Endothelial cell of umbilical vein (primary cell): ENCODE measurements at regions not wholly inside any gene's neighbourhood (a gene's known extent, or its start where the extent isn't known, plus 50 kb on each side); places are given as distances from the start of the nearest gene placed in this dataset.

Source experiments
- CTCF ChIP-seq, 2 donors: IDR thresholded peaks; 1 replicate in 1 of 2; 2 replicates in 1 of 2; pipeline ENCODE4 v1.5.1; 2011; ENCODE audit warnings: low read length in 2 of 2, mild to moderate bottlenecking in 2 of 2, moderate library complexity in 2 of 2, control low read depth in 1 of 2, inconsistent platforms in 1 of 2, low read depth in 1 of 2; ENCODE audit not compliant: insufficient read depth in 1 of 2; ENCODE audit errors: extremely low read depth in 1 of 2
- POLR2A ChIP-seq: IDR thresholded peaks from 2 replicates; pipeline ENCODE4 v1.6.1; 2012; ENCODE audit warnings: low read depth, mild to moderate bottlenecking, control low read depth, low read length
- POLR2AphosphoS5 ChIP-seq: IDR thresholded peaks from 2 replicates; pipeline ENCODE4 v1.6.1; 2012; ENCODE audit warnings: low read depth, mild to moderate bottlenecking, control low read depth, low read length, moderate library complexity; ENCODE audit not compliant: insufficient read depth

DNA sequence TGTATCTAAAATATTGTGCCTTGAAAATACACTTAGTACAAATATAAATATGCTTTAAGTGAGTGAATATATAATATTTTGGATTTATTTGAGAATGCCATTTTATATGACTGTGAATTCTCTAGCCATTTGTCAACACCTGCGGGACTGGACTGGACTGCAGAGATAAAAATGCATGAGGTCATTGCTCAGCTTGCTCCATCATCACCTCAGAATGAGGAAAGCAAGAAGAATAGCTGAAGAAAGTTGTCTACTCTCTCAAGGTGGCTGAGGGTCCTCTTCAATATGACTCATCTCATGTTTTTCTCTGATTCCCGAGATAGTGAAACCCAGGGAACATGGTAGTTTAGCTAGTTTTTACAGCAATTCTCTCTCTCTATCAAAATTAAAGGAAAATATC, 732.5 kb upstream of the AGA start:
- no peak for TF ChIP-seq POLR2AphosphoS5
- TF ChIP-seq CTCF (IDR thresholded peaks at IDR 0.05; ENCODE audit: extremely low read depth in 1 of 2, insufficient read depth in 1 of 2, low read depth in 1 of 2, low read length in 2 of 2): no peak
- TF ChIP-seq POLR2A: no peak
